ENCODE measurements at regions not wholly inside any gene's neighbourhood (a gene's known extent, or its start where the extent isn't known, plus 50 kb on each side); places are given as distances from the start of the nearest gene placed in this dataset.

- no peak for TF ChIP-seq CTCF (conservative IDR thresholded peaks at IDR 0.05 in 1 of 2, IDR thresholded peaks at IDR 0.05 in 1 of 2; ENCODE audit: extremely low read depth in 1 of 2, insufficient read depth in 1 of 2, low read depth in 1 of 2, low read length in 2 of 2)
- TF ChIP-seq EZH2 (IDR thresholded peaks at IDR 0.05; ENCODE audit: borderline replicate concordance, low read length), result no peak
Observed at GRCh38 chr3:132822266-132822665, 100.1 kb upstream of the NPHP3 start.

All from mammary epithelial cell (primary cell).